ENCODE measurements at regions not wholly inside any gene's neighbourhood (a gene's known extent, or its start where the extent isn't known, plus 50 kb on each side); places are given as distances from the start of the nearest gene placed in this dataset.

DNA sequence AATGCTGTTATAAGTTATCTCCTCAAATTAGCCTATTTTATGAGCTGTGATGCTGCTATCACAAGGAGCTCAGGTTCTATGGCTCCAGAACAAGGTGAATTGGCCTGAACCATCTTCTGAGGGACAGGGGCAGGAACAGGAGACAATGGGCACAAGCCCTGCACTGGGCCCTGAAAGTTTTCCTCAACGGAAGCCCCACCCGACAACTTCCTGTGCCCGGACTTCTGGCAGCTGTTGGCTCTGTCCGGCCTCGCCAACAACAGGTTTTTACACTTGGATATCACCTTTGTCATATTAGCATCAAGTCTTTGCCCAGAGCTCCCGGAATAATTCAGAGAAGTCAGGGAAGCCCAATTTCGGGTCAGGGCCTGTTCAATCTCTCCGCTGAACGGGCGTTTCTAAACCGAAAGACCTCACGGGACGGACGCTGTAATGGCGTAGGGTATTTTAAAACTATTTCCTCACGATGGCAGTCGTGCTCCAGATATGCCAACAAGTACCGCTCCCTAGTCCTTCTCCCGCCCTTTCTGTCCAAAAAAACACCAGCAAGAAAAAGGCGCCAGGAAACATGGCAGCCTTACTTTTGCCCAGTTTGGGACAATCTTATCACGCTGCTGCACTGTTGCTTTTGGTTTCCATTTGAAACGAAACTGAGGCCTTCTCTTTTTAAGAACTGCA lies 201.0 kb upstream of the STK26 start:
- ChIA-PET POLR2A (interaction anchor here (0.5 to 1.6 kb wide), 2 partner anchors 9 to 38 kb away, joined by 3 to 4 read pairs; no protein-coding TSS in a partner anchor), CTCF (interaction anchor here (0.7 to 1.5 kb wide), 3 partner anchors 9 to 56 kb away, joined by 3 to 7 read pairs (median 4); no protein-coding TSS in a partner anchor)
- Mint-ChIP-seq H3K4me1 (ENCODE audit: insufficient read depth, unreplicated experiment) (no peaks in the 10 kb centered on the region), H3K27ac (ENCODE audit: low read depth, unreplicated experiment) (peak overlapping the region; percentile 99), H3K4me3 (ENCODE audit: unreplicated experiment) (peak overlapping the region; percentile 80), H3K9me3 (ENCODE audit: unreplicated experiment) (no peaks in the 10 kb centered on the region), H3K36me3 (ENCODE audit: insufficient read depth, unreplicated experiment) (peaks cover 6% of the 10 kb centered on the region), H3K27me3 (ENCODE audit: insufficient read depth, unreplicated experiment) (peaks cover 12% of the 10 kb centered on the region)
- intact Hi-C loops (cut with micrococcal nuclease), result no loop called here
- BruUV-seq (replicated peaks), result no TSS peak
- DNase-seq (ENCODE audit: unreplicated experiment), result peak; percentile 82
- TF ChIP-seq, protein P1, sequence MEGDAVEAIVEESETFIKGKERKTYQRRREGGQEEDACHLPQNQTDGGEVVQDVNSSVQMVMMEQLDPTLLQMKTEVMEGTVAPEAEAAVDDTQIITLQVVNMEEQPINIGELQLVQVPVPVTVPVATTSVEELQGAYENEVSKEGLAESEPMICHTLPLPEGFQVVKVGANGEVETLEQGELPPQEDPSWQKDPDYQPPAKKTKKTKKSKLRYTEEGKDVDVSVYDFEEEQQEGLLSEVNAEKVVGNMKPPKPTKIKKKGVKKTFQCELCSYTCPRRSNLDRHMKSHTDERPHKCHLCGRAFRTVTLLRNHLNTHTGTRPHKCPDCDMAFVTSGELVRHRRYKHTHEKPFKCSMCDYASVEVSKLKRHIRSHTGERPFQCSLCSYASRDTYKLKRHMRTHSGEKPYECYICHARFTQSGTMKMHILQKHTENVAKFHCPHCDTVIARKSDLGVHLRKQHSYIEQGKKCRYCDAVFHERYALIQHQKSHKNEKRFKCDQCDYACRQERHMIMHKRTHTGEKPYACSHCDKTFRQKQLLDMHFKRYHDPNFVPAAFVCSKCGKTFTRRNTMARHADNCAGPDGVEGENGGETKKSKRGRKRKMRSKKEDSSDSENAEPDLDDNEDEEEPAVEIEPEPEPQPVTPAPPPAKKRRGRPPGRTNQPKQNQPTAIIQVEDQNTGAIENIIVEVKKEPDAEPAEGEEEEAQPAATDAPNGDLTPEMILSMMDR (IDR thresholded peaks at IDR 0.05; ENCODE audit: unreplicated experiment), result peak; percentile 41

DNA sequence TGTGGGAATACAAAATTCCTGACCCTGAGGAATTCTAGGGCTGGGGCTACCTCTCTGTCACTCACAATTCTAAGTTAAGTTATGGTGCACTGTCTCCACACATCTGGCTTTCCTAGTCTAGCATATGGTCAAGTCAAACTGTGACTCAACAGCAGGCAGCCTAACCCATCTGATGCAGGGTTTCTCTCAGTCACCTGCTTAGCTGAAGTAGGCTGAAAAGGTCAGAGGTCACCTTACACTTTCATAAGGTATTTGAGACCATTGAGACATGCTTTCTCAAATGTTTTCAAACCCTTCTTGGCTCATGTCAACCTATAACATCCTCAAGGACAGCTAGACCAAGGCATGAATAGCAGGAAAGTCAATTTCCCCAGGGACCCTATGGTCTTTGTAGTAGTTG lies 196.5 kb upstream of the STK26 start:
- no peaks in the 10 kb centered on the region for H3K4me1 Mint-ChIP-seq (ENCODE audit: insufficient read depth, unreplicated experiment)
- ChIA-PET POLR2A (no interaction called here), CTCF (interaction anchor here (0.5 to 1.6 kb wide), 2 partner anchors 15 to 1638 kb away, joined by 3 to 6 read pairs; no protein-coding TSS in a partner anchor)
- no peaks in the 10 kb centered on the region for H3K9me3 Mint-ChIP-seq (ENCODE audit: unreplicated experiment)
- no peak for DNase-seq (ENCODE audit: unreplicated experiment)
- TF ChIP-seq, protein P1 (IDR thresholded peaks at IDR 0.05; ENCODE audit: unreplicated experiment), result no peak
- BruUV-seq (replicated peaks), result no TSS peak
- no peak overlapping the region for H3K4me3 Mint-ChIP-seq (ENCODE audit: unreplicated experiment)
- intact Hi-C loops (cut with micrococcal nuclease), result no loop called here
- H3K36me3 Mint-ChIP-seq (ENCODE audit: insufficient read depth, unreplicated experiment), result no peaks in the 10 kb centered on the region
- H3K27ac Mint-ChIP-seq (ENCODE audit: low read depth, unreplicated experiment), result no peak overlapping the region
- peaks cover 17% of the 10 kb centered on the region for H3K27me3 Mint-ChIP-seq (ENCODE audit: insufficient read depth, unreplicated experiment)

DNA sequence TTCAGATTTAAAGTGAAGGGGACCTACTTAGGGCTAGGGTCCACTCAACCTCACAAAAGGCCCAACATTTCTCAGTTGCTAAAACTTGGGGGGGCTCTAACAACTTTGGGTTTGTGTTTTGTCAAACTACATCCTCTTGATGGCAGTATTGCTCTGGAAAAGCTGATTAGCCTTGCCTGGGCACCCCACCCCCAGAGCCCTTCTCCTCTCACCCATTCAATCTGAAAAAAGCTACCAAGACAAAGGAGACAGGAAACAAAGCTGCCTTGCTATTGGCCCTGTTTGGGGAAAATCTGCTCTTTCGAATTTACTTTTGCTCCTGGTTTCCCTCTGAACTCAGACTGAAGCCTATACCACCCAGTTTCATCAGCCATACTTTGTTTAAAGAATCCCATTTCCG lies 195.2 kb upstream of the STK26 start:
- no TSS peak for BruUV-seq (replicated peaks)
- ChIA-PET POLR2A (interaction anchor here (0.5 kb wide), 1 partner anchor 127 kb away, joined by 4 read pairs; no protein-coding TSS in a partner anchor), CTCF (interaction anchor here (0.5 to 1.0 kb wide), 3 partner anchors 14 to 384 kb away, joined by 3 to 5 read pairs (median 3); no protein-coding TSS in a partner anchor)
- Mint-ChIP-seq H3K4me3 (ENCODE audit: unreplicated experiment) (no peak overlapping the region), H3K27me3 (ENCODE audit: insufficient read depth, unreplicated experiment) (peaks cover 28% of the 10 kb centered on the region), H3K9me3 (ENCODE audit: unreplicated experiment) (no peaks in the 10 kb centered on the region), H3K36me3 (ENCODE audit: insufficient read depth, unreplicated experiment) (no peaks in the 10 kb centered on the region), H3K4me1 (ENCODE audit: insufficient read depth, unreplicated experiment) (no peaks in the 10 kb centered on the region), H3K27ac (ENCODE audit: low read depth, unreplicated experiment) (no peak overlapping the region)
- intact Hi-C loops (cut with micrococcal nuclease), result no loop called here
- peak; percentile 30 for DNase-seq (ENCODE audit: unreplicated experiment)
- TF ChIP-seq, protein P1 (IDR thresholded peaks at IDR 0.05; ENCODE audit: unreplicated experiment), result no peak

DNA sequence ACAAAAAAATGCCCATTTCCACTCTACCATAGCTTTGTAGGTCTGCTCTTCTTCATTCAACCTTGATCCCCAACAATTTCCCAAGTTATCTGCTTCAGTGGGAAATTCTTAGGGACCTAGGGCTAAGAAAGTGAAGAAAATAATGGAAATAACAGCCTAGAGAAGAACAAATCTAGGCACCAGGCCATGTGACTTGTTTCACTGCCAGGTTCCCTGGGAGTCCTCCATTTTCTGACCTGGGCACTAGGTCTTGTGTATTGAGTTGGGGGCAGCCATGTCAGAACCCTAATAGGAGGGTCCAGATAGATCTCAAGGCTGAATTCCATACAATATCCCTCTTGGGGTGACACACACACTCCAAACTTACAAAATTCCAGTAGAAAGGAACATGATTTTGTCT lies 194.6 kb upstream of the STK26 start:
- TF ChIP-seq, protein P1 (IDR thresholded peaks at IDR 0.05; ENCODE audit: unreplicated experiment), result no peak
- intact Hi-C loops (cut with micrococcal nuclease), result no loop called here
- DNase-seq (ENCODE audit: unreplicated experiment), result no peak
- peaks cover 28% of the 10 kb centered on the region for H3K27me3 Mint-ChIP-seq (ENCODE audit: insufficient read depth, unreplicated experiment)
- no peaks in the 10 kb centered on the region for H3K9me3 Mint-ChIP-seq (ENCODE audit: unreplicated experiment)
- ChIA-PET CTCF (interaction anchor here (0.5 to 1.0 kb wide), 5 partner anchors 10 to 384 kb away, joined by 3 to 5 read pairs (median 3); no protein-coding TSS in a partner anchor), POLR2A (interaction anchor here (0.5 kb wide), 1 partner anchor 127 kb away, joined by 4 read pairs; no protein-coding TSS in a partner anchor)
- H3K4me3 Mint-ChIP-seq (ENCODE audit: unreplicated experiment), result no peak overlapping the region
- H3K36me3 Mint-ChIP-seq (ENCODE audit: insufficient read depth, unreplicated experiment), result no peaks in the 10 kb centered on the region
- no peaks in the 10 kb centered on the region for H3K4me1 Mint-ChIP-seq (ENCODE audit: insufficient read depth, unreplicated experiment)
- BruUV-seq (replicated peaks), result no TSS peak
- no peak overlapping the region for H3K27ac Mint-ChIP-seq (ENCODE audit: low read depth, unreplicated experiment)

Data from MCF 10A (cell line).